HCT116 (cell line): ENCODE measurements at regions not wholly inside any gene's neighbourhood (a gene's known extent, or its start where the extent isn't known, plus 50 kb on each side); places are given as distances from the start of the nearest gene placed in this dataset.

ENCODE experiments used
- ATAC-seq: fragments of 200-7000 bp; cut with Tn5 transposase; 2 replicates; pipeline ENCODE4 v1.9.1; 2020; ENCODE audit warnings: mild to moderate bottlenecking, moderate library complexity
- BruUV-seq: library from RNA; stranded (reverse); fragments of 400-500 nt; replicated peaks from 2 replicates; lab custom pipeline; 2021; lab: Mats Ljungman, UMichigan
- CTCF ChIA-PET: fragments of 300-600 bp; sonication (Branson Sonifier 250); formaldehyde crosslinking; loops from one replicate; lab custom pipeline; 2021; ENCODE audit warnings: antibody characterized with exemption; lab: Charles Lee
- POLR2A ChIA-PET: fragments of 300-600, 350-600 bp; sonication (Branson Sonifier 250); formaldehyde crosslinking; loops from one replicate; lab custom pipeline; 2021; ENCODE audit warnings: antibody characterized with exemption; lab: Charles Lee
- RAD21 ChIA-PET, 2 experiments: fragments of 300-600 bp; sonication (Branson Sonifier 250); formaldehyde crosslinking; loops; one replicate each; lab custom pipeline; 2023; ENCODE audit warnings: low total read pairs in 2 of 2; ENCODE audit not compliant: uncharacterized antibody in 2 of 2, unreplicated experiment in 2 of 2, low non-redundant PET in 1 of 2; lab: Charles Lee
- DNase-seq: peaks from one replicate; pipeline ENCODE4 v3.0.0-alpha.2; 2010; ENCODE audit warnings: low read depth, low spot score
- H2AFZ ChIP-seq: fragments of 200-600 bp; shearing (Covaris generic), sonication (generic); 2 replicates; pipeline ENCODE4 v1.6.1; 2017; ENCODE audit warnings: low read depth, mixed run types, mixed read lengths, antibody characterized with exemption, low read length; ENCODE audit not compliant: poor library complexity, severe bottlenecking
- H3K27ac ChIP-seq: 2 replicates; pipeline ENCODE4 v1.5.1; 2012; ENCODE audit warnings: low read depth, low read length
- H3K27me3 ChIP-seq: fragments of 200-600 bp; sonication (generic); 2 replicates; pipeline ENCODE4 v1.6.1; 2016; ENCODE audit warnings: mixed run types, low read length, mixed read lengths; ENCODE audit not compliant: insufficient read depth
- H3K36me3 ChIP-seq, 2 experiments: fragments of 200-500 bp in 1 of 2; fragments of 200-600 bp in 1 of 2; sonication (Bioruptor generic) in 1 of 2; sonication (generic) in 1 of 2; 2 replicates each; pipeline versions ENCODE4 v1.5.1 to v1.6.1; 2014 to 2016; ENCODE audit warnings: low read length in 2 of 2, inconsistent platforms in 1 of 2, mixed read lengths in 1 of 2, mixed run types in 1 of 2; ENCODE audit not compliant: insufficient read depth in 2 of 2, control insufficient read depth in 1 of 2
- H3K4me1 ChIP-seq, 2 experiments: fragments of 200-600 bp in 1 of 2; sonication (generic) in 1 of 2; 2 replicates each; pipeline versions ENCODE4 v1.5.1 to v1.6.1; 2012 to 2017; ENCODE audit warnings: low read length in 2 of 2, inconsistent platforms in 1 of 2, mild to moderate bottlenecking in 1 of 2, mixed read lengths in 1 of 2, mixed run types in 1 of 2, moderate library complexity in 1 of 2; ENCODE audit not compliant: insufficient read depth in 2 of 2, control insufficient read depth in 1 of 2
- H3K4me2 ChIP-seq: fragments of 200-600 bp; sonication (generic); 2 replicates; pipeline ENCODE4 v1.6.1; 2017; ENCODE audit warnings: mixed run types, low read length, mixed read lengths
- H3K4me3 ChIP-seq, 2 experiments: fragments of 200-600 bp in 1 of 2; sonication (generic) in 1 of 2; replicated peaks in 1 of 2; 2 replicates each; pipeline ENCODE4 v1.5.1; 2011 to 2016; ENCODE audit warnings: low read length in 2 of 2, control low read depth in 1 of 2, low read depth in 1 of 2, mild to moderate bottlenecking in 1 of 2, mixed read lengths in 1 of 2, mixed run types in 1 of 2
- H3K79me2 ChIP-seq: fragments of 200-600 bp; sonication (generic); 2 replicates; pipeline ENCODE4 v1.6.1; 2017; ENCODE audit warnings: mild to moderate bottlenecking, mixed run types, low read length, moderate library complexity, mixed read lengths; ENCODE audit not compliant: insufficient read depth
- H3K9ac ChIP-seq: fragments of 200-600 bp; sonication (generic); 2 replicates; pipeline ENCODE4 v1.6.1; 2016; ENCODE audit warnings: low read length, mixed read lengths
- H3K9me2 ChIP-seq: fragments of 200-600 bp; sonication (generic), shearing (Covaris generic); 2 replicates; pipeline ENCODE4 v1.6.1; 2017; ENCODE audit warnings: mixed run types, mild to moderate bottlenecking, moderate library complexity; ENCODE audit not compliant: insufficient read depth
- H3K9me3 ChIP-seq, 2 experiments: fragments of 200-500 bp in 1 of 2; fragments of 200-600 bp in 1 of 2; sonication (Bioruptor generic) in 1 of 2; sonication (generic) in 1 of 2; 2 replicates each; pipeline ENCODE4 v1.6.1; 2014 to 2017; ENCODE audit warnings: low read length in 2 of 2, mixed read lengths in 2 of 2, inconsistent platforms in 1 of 2, low read depth in 1 of 2, mild to moderate bottlenecking in 1 of 2, mixed run types in 1 of 2, moderate library complexity in 1 of 2; ENCODE audit not compliant: control insufficient read depth in 1 of 2, insufficient read depth in 1 of 2
- H4K20me1 ChIP-seq: fragments of 200-600 bp; sonication (generic), shearing (Covaris generic); 2 replicates; pipeline ENCODE4 v1.6.1; 2017; ENCODE audit warnings: mixed run types, mild to moderate bottlenecking, moderate library complexity; ENCODE audit not compliant: insufficient read depth
- EGR1 ChIP-seq: IDR thresholded peaks from 2 replicates; pipeline ENCODE4 v1.6.1; 2012; ENCODE audit warnings: low read depth
- ELF1 ChIP-seq: IDR thresholded peaks from 2 replicates; pipeline ENCODE4 v1.6.1; 2012; ENCODE audit warnings: low read depth, borderline replicate concordance
- POLR2AphosphoS5 ChIP-seq: IDR thresholded peaks from 2 replicates; pipeline ENCODE4 v1.6.1; 2011; ENCODE audit warnings: mild to moderate bottlenecking, low read depth, low read length, moderate library complexity
- RAD21 ChIP-seq: IDR thresholded peaks from 2 replicates; pipeline ENCODE4 v1.6.1; 2012; ENCODE audit warnings: low read depth, mild to moderate bottlenecking
- REST ChIP-seq: IDR thresholded peaks from 2 replicates; pipeline ENCODE4 v1.6.1; 2012; ENCODE audit warnings: low read depth
- SP1 ChIP-seq: IDR thresholded peaks from 2 replicates; pipeline ENCODE4 v1.6.1; 2012; ENCODE audit warnings: low read depth
- SRF ChIP-seq: IDR thresholded peaks from 2 replicates; pipeline ENCODE4 v1.6.1; 2012; ENCODE audit warnings: low read depth
- YY1 ChIP-seq: IDR thresholded peaks from 2 replicates; pipeline ENCODE4 v1.6.1; 2011; ENCODE audit warnings: low read length, low read depth, moderate library complexity, mild to moderate bottlenecking; ENCODE audit not compliant: insufficient replicate concordance; ENCODE audit errors: extremely low read depth
- ZBTB33 ChIP-seq: IDR thresholded peaks from 2 replicates; pipeline ENCODE4 v1.6.1; 2011; ENCODE audit warnings: mild to moderate bottlenecking, low read length, moderate library complexity; ENCODE audit not compliant: insufficient replicate concordance; ENCODE audit errors: extremely low read depth
- intact Hi-C: fragments of 100-400 bp; cut with micrococcal nuclease; formaldehyde crosslinking; loops from 2 replicates; pipeline ENCODE4 v1.10.0; 2022

- no peaks in the 10 kb centered on the region for H3K9me2 ChIP-seq
- CTCF ChIA-PET: no interaction called here
These were observed 1004.2 kb upstream of the SEL1L start for GRCh38 chr14:82537831-82538230.

More at GRCh38 chr14:82537831-82538230, 1004.2 kb upstream of the SEL1L start:
- no TSS peak for BruUV-seq
- RAD21 ChIA-PET: no interaction called here
- Histone ChIP-seq H3K4me2 (no peak overlapping the region), H3K36me3 (no peaks in the 10 kb centered on the region), H3K9ac (no peak overlapping the region), H3K4me3 (no peak overlapping the region), H3K27me3 (no peaks in the 10 kb centered on the region), H3K4me1 (no peaks in the 10 kb centered on the region), H4K20me1 (no peaks in the 10 kb centered on the region)
- POLR2A ChIA-PET: no interaction called here
- ATAC-seq: no peak
- no peak for TF ChIP-seq REST
- TF ChIP-seq SP1: no peak
- no peak for TF ChIP-seq ZBTB33
- TF ChIP-seq RAD21: no peak
- no peak for TF ChIP-seq SRF
- no peak for TF ChIP-seq POLR2AphosphoS5
- no peak for TF ChIP-seq YY1
- TF ChIP-seq ELF1: no peak
- TF ChIP-seq EGR1: no peak
- TF ChIP-seq, all 23 proteins: peak for 0
- Histone ChIP-seq H3K27ac (no peak overlapping the region), H3K9me3 (peaks cover 8 to 28% of the 10 kb centered on the region in 2 experiments; a peak in 2 of 4 replicates), H3K79me2 (no peaks in the 10 kb centered on the region), H2AFZ (no peak overlapping the region)
- intact Hi-C loops: no loop called here
- DNase-seq: no peak
